SU-DHL-6 (cell line): ENCODE measurements at regions not wholly inside any gene's neighbourhood (a gene's known extent, or its start where the extent isn't known, plus 50 kb on each side); places are given as distances from the start of the nearest gene placed in this dataset.

Source experiments
- H2AFZ ChIP-seq: fragments of 200-600 bp; sonication (generic); 2 replicates; pipeline ENCODE4 v1.6.1; 2014; ENCODE audit warnings: low read depth, mild to moderate bottlenecking, moderate library complexity, mixed read lengths, antibody characterized with exemption, low read length; ENCODE audit not compliant: severe bottlenecking
- H3F3A ChIP-seq: fragments of 200-600 bp; shearing (Covaris generic); 2 replicates; pipeline ENCODE4 v1.6.0; 2016; ENCODE audit warnings: antibody characterized with exemption, mild to moderate bottlenecking; ENCODE audit not compliant: insufficient read depth
- H3K27ac ChIP-seq: fragments of 200-600 bp; sonication (generic); 2 replicates; pipeline ENCODE4 v1.5.1; 2016; ENCODE audit warnings: low read depth, mild to moderate bottlenecking, low read length, moderate library complexity, mixed read lengths
- H3K27me3 ChIP-seq: fragments of 200-600 bp; sonication (generic), shearing (Covaris generic); 2 replicates; pipeline ENCODE4 v1.6.0; 2014; ENCODE audit warnings: mild to moderate bottlenecking, low read length
- H3K36me3 ChIP-seq: fragments of 200-600 bp; sonication (generic); 2 replicates; pipeline ENCODE4 v1.6.1; 2014; ENCODE audit warnings: mild to moderate bottlenecking, low read length, mixed read lengths
- H3K4me2 ChIP-seq: fragments of 300-600, 200-600 bp; shearing (Covaris generic), sonication (generic); 2 replicates; pipeline ENCODE4 v1.6.0; 2014; ENCODE audit warnings: low read length, low read depth, mild to moderate bottlenecking; ENCODE audit not compliant: poor library complexity, severe bottlenecking
- H3K4me3 ChIP-seq: fragments of 200-600 bp; sonication (generic); 2 replicates; pipeline ENCODE4 v1.5.1; 2014; ENCODE audit warnings: antibody characterized with exemption, low read length, mild to moderate bottlenecking, mixed read lengths; ENCODE audit not compliant: insufficient read depth, poor library complexity, severe bottlenecking
- H3K79me2 ChIP-seq: fragments of 200-600 bp; sonication (generic); 2 replicates; pipeline ENCODE4 v1.6.1; 2014; ENCODE audit warnings: mild to moderate bottlenecking, low read length, moderate library complexity; ENCODE audit not compliant: insufficient read depth
- H3K9ac ChIP-seq: fragments of 200-600 bp; sonication (generic); 2 replicates; pipeline ENCODE4 v1.7.0; 2014; ENCODE audit warnings: mild to moderate bottlenecking, low read length
- H3K9me2 ChIP-seq: fragments of 200-600 bp; sonication (generic); replicated peaks from 2 replicates; pipeline ENCODE4 v1.6.1; 2014; ENCODE audit warnings: low read length; ENCODE audit not compliant: insufficient read depth
- H3K9me3 ChIP-seq: fragments of 200-600 bp; sonication (generic); 2 replicates; pipeline ENCODE4 v1.6.1; 2014; ENCODE audit warnings: low read length, mixed read lengths; ENCODE audit not compliant: insufficient read depth
- H4K20me1 ChIP-seq: fragments of 200-600 bp; sonication (generic); 2 replicates; pipeline ENCODE4 v1.6.1; 2014; ENCODE audit warnings: low read depth, mild to moderate bottlenecking, antibody characterized with exemption, low read length, moderate library complexity, mixed read lengths
- CTCF ChIP-seq: fragments of 200-600 bp; sonication (generic); IDR thresholded peaks from one replicate; pipeline ENCODE4 v1.5.1; 2017; ENCODE audit warnings: antibody characterized with exemption, mild to moderate bottlenecking, low read length, moderate library complexity; ENCODE audit not compliant: insufficient read depth, poor library complexity, severe bottlenecking
- EZH2phosphoT487 ChIP-seq: fragments of 200-600 bp; sonication (generic), shearing (Covaris generic); conservative IDR thresholded peaks from 2 replicates; pipeline ENCODE4 v1.6.1; 2018; ENCODE audit warnings: mild to moderate bottlenecking, antibody characterized with exemption, low read length, moderate library complexity, mixed read lengths

DNA sequence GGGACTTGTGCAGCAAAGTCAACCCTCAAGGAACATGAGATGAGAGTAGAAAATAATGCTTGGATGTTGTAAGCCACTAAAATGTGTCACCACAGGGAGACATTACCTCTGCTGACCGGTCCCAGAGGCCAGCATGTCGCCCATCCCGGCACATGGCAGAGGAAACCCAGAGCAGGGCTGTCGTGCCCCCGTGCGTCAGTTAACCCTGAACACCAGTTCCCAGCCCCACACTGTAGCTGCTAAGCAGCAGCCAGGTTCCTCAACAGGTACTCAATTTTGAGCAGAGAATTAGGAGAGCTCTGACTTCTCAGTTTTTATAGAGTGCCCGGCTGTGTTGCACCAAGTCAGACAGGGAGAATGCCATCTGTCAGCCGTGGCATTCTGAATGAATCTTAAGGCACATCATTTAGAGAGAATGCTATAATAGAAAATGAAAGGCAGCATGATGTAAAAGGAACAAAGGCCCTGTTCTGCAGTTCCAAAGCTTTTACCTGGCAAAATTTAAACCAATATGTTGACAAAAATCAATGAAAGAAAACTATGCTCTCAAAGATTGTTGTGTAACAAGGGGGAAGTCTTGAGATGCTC is 307.9 kb downstream of the METTL4 start:
- Histone ChIP-seq H3K27ac (no peak overlapping the region), H3K36me3 (no peaks in the 10 kb centered on the region), H3K27me3 (no peaks in the 10 kb centered on the region), H3K9me2 (no peaks in the 10 kb centered on the region), H4K20me1 (no peaks in the 10 kb centered on the region), H3K4me2 (no peak overlapping the region), H3K9ac (no peak overlapping the region), H3K79me2 (no peaks in the 10 kb centered on the region), H3F3A (no peaks in the 10 kb centered on the region), H3K9me3 (no peaks in the 10 kb centered on the region), H2AFZ (no peak overlapping the region), H3K4me3 (no peak overlapping the region)
- TF ChIP-seq CTCF, result no peak
- no peak for TF ChIP-seq EZH2phosphoT487

- no peaks in the 10 kb centered on the region for H3F3A ChIP-seq
- H3K79me2 ChIP-seq, result no peaks in the 10 kb centered on the region
- H3K4me3 ChIP-seq, result no peak overlapping the region
- TF ChIP-seq EZH2phosphoT487, result no peak
- TF ChIP-seq CTCF, result no peak
- no peaks in the 10 kb centered on the region for H4K20me1 ChIP-seq
- H3K36me3 ChIP-seq, result no peaks in the 10 kb centered on the region
- H3K27me3 ChIP-seq, result no peaks in the 10 kb centered on the region
- H3K9me3 ChIP-seq, result no peaks in the 10 kb centered on the region
- H3K4me2 ChIP-seq, result no peak overlapping the region
- no peaks in the 10 kb centered on the region for H3K9me2 ChIP-seq
- H3K9ac ChIP-seq, result no peak overlapping the region
- H3K27ac ChIP-seq, result no peak overlapping the region
- no peak overlapping the region for H2AFZ ChIP-seq
These were observed 296.7 kb downstream of the METTL4 start for GRCh38 chr18:2274613-2275012.

DNA sequence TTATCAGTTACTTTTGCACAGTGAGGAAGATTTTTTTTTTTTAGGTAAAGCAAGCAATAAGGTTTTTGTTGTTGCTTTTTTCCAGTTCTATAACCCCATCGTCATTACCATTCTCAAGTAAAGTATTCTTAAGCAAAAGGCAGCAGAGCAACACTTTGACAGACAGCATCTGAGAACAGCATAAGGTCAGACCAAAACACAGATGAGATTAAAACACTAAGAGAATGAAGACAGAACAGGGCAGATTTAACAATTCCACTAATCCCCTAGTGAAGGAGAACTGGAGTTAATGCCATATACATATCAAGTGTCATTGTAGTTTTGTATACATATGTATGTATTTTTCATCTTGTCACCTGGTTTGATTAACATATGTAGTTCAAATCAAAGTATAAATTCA is 290.2 kb downstream of the METTL4 start:
- H3K4me2 ChIP-seq, result no peak overlapping the region
- no peak for TF ChIP-seq EZH2phosphoT487
- TF ChIP-seq CTCF, result no peak
- H3K9me3 ChIP-seq, result no peaks in the 10 kb centered on the region
- H3K4me3 ChIP-seq, result no peak overlapping the region
- no peaks in the 10 kb centered on the region for H4K20me1 ChIP-seq
- H3K36me3 ChIP-seq, result no peaks in the 10 kb centered on the region
- no peak overlapping the region for H3K27ac ChIP-seq
- H3K9ac ChIP-seq, result no peak overlapping the region
- no peaks in the 10 kb centered on the region for H3K27me3 ChIP-seq
- no peaks in the 10 kb centered on the region for H3F3A ChIP-seq
- no peaks in the 10 kb centered on the region for H3K9me2 ChIP-seq
- H2AFZ ChIP-seq, result no peak overlapping the region
- H3K79me2 ChIP-seq, result no peaks in the 10 kb centered on the region
